ENCODE measurements at regions not wholly inside any gene's neighbourhood (a gene's known extent, or its start where the extent isn't known, plus 50 kb on each side); places are given as distances from the start of the nearest gene placed in this dataset.

DNA sequence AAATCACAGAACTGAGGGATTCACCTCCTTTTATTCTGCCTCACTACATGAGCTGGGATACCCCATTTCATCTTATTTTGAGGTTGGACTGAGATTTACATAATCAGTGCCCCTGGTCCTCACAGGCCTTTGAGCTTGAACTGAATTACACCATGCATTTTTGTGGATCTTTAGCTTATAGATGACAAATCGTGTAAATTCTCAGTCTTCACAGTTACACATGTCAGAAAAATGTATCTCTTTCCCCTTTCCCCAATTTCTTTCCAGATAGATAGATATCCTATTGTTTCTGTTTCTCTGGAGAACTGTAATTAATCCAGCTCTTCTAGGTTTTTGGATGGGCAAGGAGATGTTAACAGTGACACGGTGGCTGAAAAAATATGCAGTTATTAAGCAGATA, 1778.9 kb upstream of the SEL1L start:
- H3K9me3 ChIP-seq (ENCODE audit: control insufficient read depth in 2 of 2, low read length in 2 of 2), result peaks cover 0 to 5% of the 10 kb centered on the region in 2 donors
- H3K27ac ChIP-seq (ENCODE audit: low read length), result no peak overlapping the region
- H3K9ac ChIP-seq (ENCODE audit: low read length in 2 of 2), result no peak overlapping the region
- H3K27me3 ChIP-seq (ENCODE audit: control insufficient read depth in 1 of 2, insufficient read depth in 2 of 2, low read length in 2 of 2), result no peaks in the 10 kb centered on the region
- H3K4me1 ChIP-seq (ENCODE audit: control insufficient read depth, insufficient read depth, low read length), result no peaks in the 10 kb centered on the region
- no peak overlapping the region for H3K4me3 ChIP-seq (ENCODE audit: low read length in 2 of 2)
- no peaks in the 10 kb centered on the region for H3K36me3 ChIP-seq (ENCODE audit: control insufficient read depth in 2 of 2, insufficient read depth in 2 of 2, low read length in 2 of 2)

DNA sequence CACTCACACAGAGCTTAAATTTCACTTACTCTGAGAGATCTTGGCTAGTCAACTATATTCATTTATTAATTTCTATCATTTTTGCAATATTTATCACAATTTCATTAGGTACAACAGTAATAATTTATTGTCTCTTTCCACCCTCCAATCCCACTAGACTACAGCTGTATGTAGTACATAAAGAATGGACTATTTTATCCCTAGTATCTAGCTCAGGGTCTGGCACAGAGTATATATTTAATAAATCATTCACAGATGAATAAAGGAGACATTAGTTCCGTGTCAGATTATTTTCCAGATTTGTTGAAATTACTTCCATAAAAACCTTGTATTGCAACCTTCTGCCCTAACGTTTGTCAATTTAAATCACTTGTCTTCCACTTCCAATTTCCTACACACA, 1781.1 kb upstream of the SEL1L start:
- no peaks in the 10 kb centered on the region for H3K9me3 ChIP-seq (ENCODE audit: control insufficient read depth in 2 of 2, low read length in 2 of 2)
- H3K9ac ChIP-seq (ENCODE audit: low read length in 2 of 2), result no peak overlapping the region
- no peaks in the 10 kb centered on the region for H3K4me1 ChIP-seq (ENCODE audit: control insufficient read depth, insufficient read depth, low read length)
- no peak overlapping the region for H3K27ac ChIP-seq (ENCODE audit: low read length)
- H3K27me3 ChIP-seq (ENCODE audit: control insufficient read depth in 1 of 2, insufficient read depth in 2 of 2, low read length in 2 of 2), result no peaks in the 10 kb centered on the region
- H3K4me3 ChIP-seq (ENCODE audit: low read length in 2 of 2), result no peak overlapping the region
- no peaks in the 10 kb centered on the region for H3K36me3 ChIP-seq (ENCODE audit: control insufficient read depth in 2 of 2, insufficient read depth in 2 of 2, low read length in 2 of 2)

DNA sequence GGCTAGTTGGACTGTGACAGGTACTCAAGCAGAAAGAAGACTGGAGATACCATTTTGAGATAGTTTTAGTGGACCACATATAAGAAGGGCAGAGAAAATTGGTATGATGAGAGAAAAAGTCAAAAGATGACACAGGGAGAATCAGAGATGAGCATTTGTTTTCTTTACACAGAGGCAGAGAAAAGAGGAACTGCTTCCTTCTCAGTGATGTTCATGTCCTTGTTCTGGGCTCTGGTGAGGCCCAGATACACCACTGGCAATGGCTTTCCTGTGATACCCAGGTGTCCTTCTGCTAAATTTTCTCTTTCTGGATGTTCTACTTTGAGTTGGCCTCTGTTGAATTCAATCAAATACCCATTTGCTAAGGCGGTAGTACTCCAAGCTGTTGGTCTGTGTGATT, 1782.7 kb upstream of the SEL1L start:
- no peak overlapping the region for H3K9ac ChIP-seq (ENCODE audit: low read length in 2 of 2)
- no peaks in the 10 kb centered on the region for H3K4me1 ChIP-seq (ENCODE audit: control insufficient read depth, insufficient read depth, low read length)
- no peaks in the 10 kb centered on the region for H3K36me3 ChIP-seq (ENCODE audit: control insufficient read depth in 2 of 2, insufficient read depth in 2 of 2, low read length in 2 of 2)
- no peaks in the 10 kb centered on the region for H3K27me3 ChIP-seq (ENCODE audit: control insufficient read depth in 1 of 2, insufficient read depth in 2 of 2, low read length in 2 of 2)
- H3K9me3 ChIP-seq (ENCODE audit: control insufficient read depth in 2 of 2, low read length in 2 of 2), result no peaks in the 10 kb centered on the region
- no peak overlapping the region for H3K27ac ChIP-seq (ENCODE audit: low read length)
- no peak overlapping the region for H3K4me3 ChIP-seq (ENCODE audit: low read length in 2 of 2)

DNA sequence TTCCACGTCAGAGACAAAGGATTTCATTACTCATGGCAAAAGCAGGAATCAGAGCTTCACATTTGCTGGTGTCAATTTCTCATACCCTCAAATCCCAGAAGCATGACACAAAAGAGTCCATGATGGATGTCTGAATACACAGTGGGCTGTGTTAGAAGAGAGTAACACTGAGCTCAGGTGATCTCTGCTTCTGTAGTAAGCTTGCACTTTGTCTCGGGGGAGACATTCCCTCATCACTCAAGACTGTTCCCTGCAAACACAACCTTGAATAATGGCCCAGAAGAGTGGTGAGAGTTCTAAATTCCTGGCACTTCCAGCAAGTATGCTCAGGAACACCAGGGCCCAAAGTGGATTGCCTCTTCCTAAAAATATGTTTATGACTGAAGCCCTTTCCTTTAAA, 1787.2 kb upstream of the SEL1L start:
- no peak overlapping the region for H3K9ac ChIP-seq (ENCODE audit: low read length in 2 of 2)
- H3K9me3 ChIP-seq (ENCODE audit: control insufficient read depth in 2 of 2, low read length in 2 of 2), result no peaks in the 10 kb centered on the region
- H3K27ac ChIP-seq (ENCODE audit: low read length), result no peak overlapping the region
- H3K4me3 ChIP-seq (ENCODE audit: low read length in 2 of 2), result no peak overlapping the region
- no peaks in the 10 kb centered on the region for H3K27me3 ChIP-seq (ENCODE audit: control insufficient read depth in 1 of 2, insufficient read depth in 2 of 2, low read length in 2 of 2)
- no peaks in the 10 kb centered on the region for H3K4me1 ChIP-seq (ENCODE audit: control insufficient read depth, insufficient read depth, low read length)
- no peaks in the 10 kb centered on the region for H3K36me3 ChIP-seq (ENCODE audit: control insufficient read depth in 2 of 2, insufficient read depth in 2 of 2, low read length in 2 of 2)

- Histone ChIP-seq H3K9me3 (ENCODE audit: control insufficient read depth in 2 of 2, low read length in 2 of 2) (no peaks in the 10 kb centered on the region), H3K36me3 (ENCODE audit: control insufficient read depth in 2 of 2, insufficient read depth in 2 of 2, low read length in 2 of 2) (no peaks in the 10 kb centered on the region), H3K9ac (ENCODE audit: low read length in 2 of 2) (no peak overlapping the region), H3K27me3 (ENCODE audit: control insufficient read depth in 1 of 2, insufficient read depth in 2 of 2, low read length in 2 of 2) (no peaks in the 10 kb centered on the region), H3K27ac (ENCODE audit: low read length) (no peak overlapping the region), H3K4me3 (ENCODE audit: low read length in 2 of 2) (no peak overlapping the region), H3K4me1 (ENCODE audit: control insufficient read depth, insufficient read depth, low read length) (no peaks in the 10 kb centered on the region)
Observed at GRCh38 chr14:83331513-83331912, 1797.9 kb upstream of the SEL1L start.

DNA sequence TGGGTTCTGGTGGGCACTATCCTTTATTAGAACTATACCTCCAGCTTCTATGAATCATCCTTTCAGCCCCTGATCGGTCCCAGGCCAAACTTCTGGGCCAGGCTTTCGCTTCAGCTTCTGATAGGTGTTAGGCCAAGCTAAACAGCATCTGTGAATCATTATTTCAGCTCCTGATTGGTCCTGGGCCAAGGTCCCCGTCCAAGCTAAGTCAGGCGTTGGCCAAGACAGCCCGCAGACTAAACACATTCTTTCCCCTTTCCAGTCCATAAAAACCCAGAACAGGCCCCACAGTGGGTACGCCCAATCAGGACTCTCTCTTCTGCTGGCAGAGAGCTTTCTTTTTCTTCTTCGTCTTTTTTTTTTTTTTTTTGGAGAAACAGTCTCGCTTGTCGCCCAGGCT, 1808.9 kb upstream of the SEL1L start:
- H3K36me3 ChIP-seq (ENCODE audit: control insufficient read depth in 2 of 2, insufficient read depth in 2 of 2, low read length in 2 of 2), result no peaks in the 10 kb centered on the region
- H3K9ac ChIP-seq (ENCODE audit: low read length in 2 of 2), result no peak overlapping the region
- no peaks in the 10 kb centered on the region for H3K4me1 ChIP-seq (ENCODE audit: control insufficient read depth, insufficient read depth, low read length)
- no peaks in the 10 kb centered on the region for H3K27me3 ChIP-seq (ENCODE audit: control insufficient read depth in 1 of 2, insufficient read depth in 2 of 2, low read length in 2 of 2)
- H3K9me3 ChIP-seq (ENCODE audit: control insufficient read depth in 2 of 2, low read length in 2 of 2), result peaks cover 0 to 3% of the 10 kb centered on the region in 2 donors
- no peak overlapping the region for H3K27ac ChIP-seq (ENCODE audit: low read length)
- no peak overlapping the region for H3K4me3 ChIP-seq (ENCODE audit: low read length in 2 of 2)

- Histone ChIP-seq H3K4me1 (ENCODE audit: control insufficient read depth, insufficient read depth, low read length) (no peaks in the 10 kb centered on the region), H3K4me3 (ENCODE audit: low read length in 2 of 2) (no peak overlapping the region), H3K9ac (ENCODE audit: low read length in 2 of 2) (no peak overlapping the region), H3K27me3 (ENCODE audit: control insufficient read depth in 1 of 2, insufficient read depth in 2 of 2, low read length in 2 of 2) (no peaks in the 10 kb centered on the region), H3K27ac (ENCODE audit: low read length) (no peak overlapping the region), H3K36me3 (ENCODE audit: control insufficient read depth in 2 of 2, insufficient read depth in 2 of 2, low read length in 2 of 2) (no peaks in the 10 kb centered on the region), H3K9me3 (ENCODE audit: control insufficient read depth in 2 of 2, low read length in 2 of 2) (no peaks in the 10 kb centered on the region)
Observed at GRCh38 chr14:83347874-83348273, 1814.2 kb upstream of the SEL1L start.

- Histone ChIP-seq H3K9ac (ENCODE audit: low read length in 2 of 2) (no peak overlapping the region), H3K4me1 (ENCODE audit: control insufficient read depth, insufficient read depth, low read length) (no peaks in the 10 kb centered on the region), H3K36me3 (ENCODE audit: control insufficient read depth in 2 of 2, insufficient read depth in 2 of 2, low read length in 2 of 2) (no peaks in the 10 kb centered on the region), H3K27ac (ENCODE audit: low read length) (no peak overlapping the region), H3K4me3 (ENCODE audit: low read length in 2 of 2) (no peak overlapping the region), H3K9me3 (ENCODE audit: control insufficient read depth in 2 of 2, low read length in 2 of 2) (no peaks in the 10 kb centered on the region), H3K27me3 (ENCODE audit: control insufficient read depth in 1 of 2, insufficient read depth in 2 of 2, low read length in 2 of 2) (no peaks in the 10 kb centered on the region)
Observed at GRCh38 chr14:83355609-83356008, 1822.0 kb upstream of the SEL1L start.

GRCh38 chr14:83356080-83356479, 1822.4 kb upstream of the SEL1L start:
- Histone ChIP-seq H3K36me3 (ENCODE audit: control insufficient read depth in 2 of 2, insufficient read depth in 2 of 2, low read length in 2 of 2) (no peaks in the 10 kb centered on the region), H3K9ac (ENCODE audit: low read length in 2 of 2) (no peak overlapping the region), H3K9me3 (ENCODE audit: control insufficient read depth in 2 of 2, low read length in 2 of 2) (no peaks in the 10 kb centered on the region), H3K27me3 (ENCODE audit: control insufficient read depth in 1 of 2, insufficient read depth in 2 of 2, low read length in 2 of 2) (no peaks in the 10 kb centered on the region), H3K4me3 (ENCODE audit: low read length in 2 of 2) (no peak overlapping the region), H3K27ac (ENCODE audit: low read length) (no peak overlapping the region), H3K4me1 (ENCODE audit: control insufficient read depth, insufficient read depth, low read length) (no peaks in the 10 kb centered on the region)

- Histone ChIP-seq H3K4me1 (ENCODE audit: control insufficient read depth, insufficient read depth, low read length) (no peaks in the 10 kb centered on the region), H3K27ac (ENCODE audit: low read length) (no peak overlapping the region), H3K9ac (ENCODE audit: low read length in 2 of 2) (no peak overlapping the region), H3K36me3 (ENCODE audit: control insufficient read depth in 2 of 2, insufficient read depth in 2 of 2, low read length in 2 of 2) (no peaks in the 10 kb centered on the region), H3K27me3 (ENCODE audit: control insufficient read depth in 1 of 2, insufficient read depth in 2 of 2, low read length in 2 of 2) (no peaks in the 10 kb centered on the region), H3K4me3 (ENCODE audit: low read length in 2 of 2) (no peak overlapping the region), H3K9me3 (ENCODE audit: control insufficient read depth in 2 of 2, low read length in 2 of 2) (no peaks in the 10 kb centered on the region)
Observed at GRCh38 chr14:83372271-83372670, 1838.6 kb upstream of the SEL1L start.

- no peaks in the 10 kb centered on the region for H3K27me3 ChIP-seq (ENCODE audit: control insufficient read depth in 1 of 2, insufficient read depth in 2 of 2, low read length in 2 of 2)
- no peak overlapping the region for H3K4me3 ChIP-seq (ENCODE audit: low read length in 2 of 2)
- H3K9ac ChIP-seq (ENCODE audit: low read length in 2 of 2), result no peak overlapping the region
- H3K36me3 ChIP-seq (ENCODE audit: control insufficient read depth in 2 of 2, insufficient read depth in 2 of 2, low read length in 2 of 2), result no peaks in the 10 kb centered on the region
- H3K27ac ChIP-seq (ENCODE audit: low read length), result no peak overlapping the region
- H3K4me1 ChIP-seq (ENCODE audit: control insufficient read depth, insufficient read depth, low read length), result peaks cover 2% of the 10 kb centered on the region
- no peaks in the 10 kb centered on the region for H3K9me3 ChIP-seq (ENCODE audit: control insufficient read depth in 2 of 2, low read length in 2 of 2)
Observed at GRCh38 chr14:83379436-83379835, 1845.8 kb upstream of the SEL1L start.

DNA sequence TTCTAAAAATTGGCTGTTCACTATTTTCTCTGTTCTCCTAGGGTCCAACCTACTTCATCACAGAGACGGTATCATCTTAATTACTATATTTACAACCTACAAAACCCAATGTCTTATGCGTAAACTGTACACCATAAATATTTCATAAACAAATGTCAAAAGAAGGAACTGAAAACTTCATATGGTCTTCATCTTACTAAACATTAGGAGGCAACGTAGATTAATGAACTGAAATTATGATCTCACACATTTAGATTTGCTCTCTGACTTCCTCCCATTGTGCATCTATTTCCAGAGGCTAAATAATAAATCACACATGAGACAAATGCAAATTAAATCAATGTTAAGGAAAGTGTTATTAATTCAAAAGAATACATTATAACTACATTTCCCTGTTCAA, 1850.6 kb upstream of the SEL1L start:
- Histone ChIP-seq H3K4me3 (ENCODE audit: low read length in 2 of 2) (no peak overlapping the region), H3K4me1 (ENCODE audit: control insufficient read depth, insufficient read depth, low read length) (peaks cover 1% of the 10 kb centered on the region), H3K27ac (ENCODE audit: low read length) (no peak overlapping the region), H3K9ac (ENCODE audit: low read length in 2 of 2) (no peak overlapping the region), H3K27me3 (ENCODE audit: control insufficient read depth in 1 of 2, insufficient read depth in 2 of 2, low read length in 2 of 2) (no peaks in the 10 kb centered on the region), H3K36me3 (ENCODE audit: control insufficient read depth in 2 of 2, insufficient read depth in 2 of 2, low read length in 2 of 2) (no peaks in the 10 kb centered on the region), H3K9me3 (ENCODE audit: control insufficient read depth in 2 of 2, low read length in 2 of 2) (no peaks in the 10 kb centered on the region)
